Activated naive CD4-positive, alpha-beta T cell treated with anti-CD3 and anti-CD28 coated beads, Interleukin-2, amount 50 U/mL, for 72 hours (primary cell): ENCODE measurements at regions not wholly inside any gene's neighbourhood (a gene's known extent, or its start where the extent isn't known, plus 50 kb on each side); places are given as distances from the start of the nearest gene placed in this dataset.
A peak's percentile ranks its signal among the peaks of the same experiment; 100 is the strongest.

ENCODE experiments used
- ATAC-seq, 2 donors: fragments of 150-1000 bp; cut with Tn5 transposase; 2 replicates each; pipeline ENCODE4 v1.10.0; 2021; ENCODE audit warnings: mild to moderate bottlenecking in 2 of 2, moderate library complexity in 2 of 2
- DNase-seq, 2 donors: peaks; one replicate each; pipeline ENCODE4 v3.0.0; 2021 to 2022; ENCODE audit warnings: low spot score in 2 of 2
- H3K27ac Mint-ChIP-seq, 2 donors: one replicate each; pipeline ENCODE4 v1.8.0; 2022; ENCODE audit warnings: mild to moderate bottlenecking in 2 of 2, mixed read lengths in 2 of 2
- H3K36me3 Mint-ChIP-seq, 2 donors: one replicate each; pipeline ENCODE4 v1.8.0; 2022; ENCODE audit warnings: mixed read lengths in 2 of 2
- H3K9me3 Mint-ChIP-seq, 2 donors: one replicate each; pipeline ENCODE4 v1.8.0; 2022; ENCODE audit warnings: mixed read lengths in 2 of 2

DNA sequence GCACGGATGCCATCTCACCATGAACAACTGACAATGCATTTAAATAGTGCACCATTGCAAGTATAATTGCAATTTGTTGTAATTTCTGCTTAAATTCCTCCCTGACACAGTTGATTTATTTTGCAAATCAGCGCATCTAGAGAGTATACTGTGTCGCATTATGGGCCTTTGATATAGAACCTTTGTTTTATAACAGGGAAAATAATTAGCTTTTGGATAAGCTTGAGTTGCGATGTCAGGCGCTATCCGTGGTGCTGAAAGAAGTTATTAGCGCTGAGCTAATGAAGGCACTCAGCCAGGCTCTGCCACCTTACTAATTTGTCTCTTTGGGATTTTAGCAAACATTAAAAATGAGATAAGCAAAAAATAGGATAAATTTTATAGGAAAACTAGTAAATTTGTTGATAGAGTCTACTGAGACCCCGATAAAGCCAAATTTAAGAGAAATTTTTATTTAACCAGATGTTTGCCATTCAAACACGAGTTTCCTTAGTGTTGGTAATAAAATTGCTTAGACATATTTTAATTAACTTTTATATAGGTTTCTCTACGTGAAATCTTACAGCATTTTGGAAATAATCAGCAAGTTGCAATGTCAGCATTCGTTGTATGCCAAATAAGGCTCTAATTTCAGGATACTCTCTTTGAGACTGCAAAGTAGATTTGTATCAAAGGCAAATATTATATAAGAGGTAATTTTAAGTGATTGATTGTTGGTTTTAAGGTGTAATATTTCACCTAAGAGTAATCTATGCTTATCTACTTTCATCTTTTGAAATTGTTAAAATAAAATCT lies 355.5 kb downstream of the TLR4 start:
- Mint-ChIP-seq H3K9me3 (peaks cover 12 to 16% of the 10 kb centered on the region in 2 donors), H3K27ac (no peak overlapping the region), H3K36me3 (peaks cover 0 to 5% of the 10 kb centered on the region in 2 donors)
- DNase-seq (peak in 1 of 2 donors; percentile 2), ATAC-seq (no peak)

DNA sequence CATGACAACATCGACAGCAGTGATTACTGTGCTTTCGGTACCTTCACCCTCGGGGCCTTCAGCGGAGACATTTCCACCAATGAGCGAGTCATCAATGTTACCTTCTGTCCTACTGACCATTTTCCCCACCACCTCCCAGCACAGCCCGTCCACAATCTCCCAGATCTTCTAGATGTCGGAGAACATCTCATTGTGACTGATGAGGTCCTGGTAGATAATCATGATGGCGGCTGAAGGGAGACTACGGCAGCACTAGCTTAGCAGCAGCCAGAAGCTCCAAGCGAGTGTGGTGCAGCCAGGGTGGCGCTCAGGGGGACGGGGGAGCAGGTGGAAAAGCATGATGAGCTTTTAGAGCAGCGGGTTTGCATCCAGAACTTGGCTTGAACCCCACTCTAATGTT lies 379.0 kb downstream of the TLR4 start:
- Mint-ChIP-seq H3K36me3 (no peaks in the 10 kb centered on the region), H3K9me3 (no peaks in the 10 kb centered on the region), H3K27ac (no peak overlapping the region)
- ATAC-seq, result no peak
- DNase-seq, result no peak

DNA sequence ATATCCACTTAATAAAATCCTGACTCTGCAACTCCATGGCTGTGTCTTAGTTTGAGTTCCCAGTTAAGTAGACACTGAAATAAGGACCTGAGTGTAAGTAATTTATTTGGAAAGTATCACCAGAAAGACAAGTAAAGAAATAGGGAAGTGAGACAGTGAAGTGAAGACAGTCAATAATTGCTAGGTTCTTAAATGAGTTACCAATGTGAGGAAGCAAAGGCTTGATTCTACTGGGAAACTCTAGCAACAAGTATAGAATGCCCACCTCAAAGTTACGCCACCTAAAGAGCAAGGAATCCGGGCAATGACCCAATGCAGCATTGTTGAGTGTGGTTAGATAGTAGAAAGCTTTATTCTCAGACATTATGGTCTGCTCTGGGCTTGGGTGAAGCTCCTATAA lies 383.9 kb downstream of the TLR4 start:
- Mint-ChIP-seq H3K27ac (no peak overlapping the region), H3K36me3 (no peaks in the 10 kb centered on the region), H3K9me3 (no peaks in the 10 kb centered on the region)
- no peak for ATAC-seq
- no peak for DNase-seq

- H3K36me3 Mint-ChIP-seq, result no peaks in the 10 kb centered on the region
- no peak overlapping the region for H3K27ac Mint-ChIP-seq
- no peaks in the 10 kb centered on the region for H3K9me3 Mint-ChIP-seq
- DNase-seq (no peak), ATAC-seq (no peak)
These were observed 387.0 kb downstream of the TLR4 start for GRCh38 chr9:118091226-118091625.

DNA sequence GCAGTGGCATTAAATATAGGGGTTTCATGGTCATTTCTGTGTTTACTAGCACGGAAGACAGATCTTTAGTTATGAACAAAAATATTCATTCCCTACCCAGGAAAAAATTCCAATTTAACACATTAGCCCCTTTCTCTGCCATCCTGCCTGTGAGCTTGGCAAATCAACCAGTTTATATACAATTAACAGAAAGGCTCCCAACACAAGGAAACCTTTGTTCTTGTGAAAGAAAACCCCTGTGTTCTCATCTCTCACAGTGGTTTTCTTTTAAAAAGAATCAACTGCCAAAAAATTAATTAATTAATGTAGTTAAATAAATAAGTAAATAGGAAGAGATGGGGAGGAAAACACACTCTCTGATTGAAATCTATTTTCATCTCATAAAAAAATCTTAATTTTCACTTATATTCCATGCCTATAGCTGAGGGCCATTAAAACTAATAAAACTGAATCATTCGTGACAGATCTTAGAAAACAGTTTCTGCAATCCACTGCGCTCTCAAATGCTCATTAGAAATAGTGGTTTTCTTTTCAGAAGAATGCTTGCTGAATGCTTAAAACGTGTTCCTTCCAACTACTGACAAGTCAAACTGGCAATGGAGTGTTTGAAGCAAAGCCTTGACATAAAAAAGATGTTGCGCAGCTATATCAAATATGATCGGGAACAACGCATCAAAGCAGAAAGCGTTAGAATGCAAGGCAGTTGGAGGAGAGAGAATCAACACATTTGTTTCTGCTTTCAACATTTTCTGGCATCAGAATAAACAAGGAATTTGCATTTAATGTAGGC lies 387.7 kb downstream of the TLR4 start:
- DNase-seq (no peak), ATAC-seq (no peak)
- Mint-ChIP-seq H3K36me3 (no peaks in the 10 kb centered on the region), H3K9me3 (no peaks in the 10 kb centered on the region), H3K27ac (no peak overlapping the region)

- DNase-seq (no peak), ATAC-seq (no peak)
- no peak overlapping the region for H3K27ac Mint-ChIP-seq
- H3K9me3 Mint-ChIP-seq, result peaks cover 0 to under 1% of the 10 kb centered on the region in 2 donors
- H3K36me3 Mint-ChIP-seq, result no peaks in the 10 kb centered on the region
These were observed 390.2 kb downstream of the TLR4 start for GRCh38 chr9:118094387-118094786.

- ATAC-seq (no peak), DNase-seq (no peak)
- Mint-ChIP-seq H3K36me3 (peaks cover 0 to 4% of the 10 kb centered on the region in 2 donors), H3K9me3 (peaks cover 0 to 13% of the 10 kb centered on the region in 2 donors), H3K27ac (no peak overlapping the region)
These were observed 396.6 kb downstream of the TLR4 start for GRCh38 chr9:118100529-118101419.

DNA sequence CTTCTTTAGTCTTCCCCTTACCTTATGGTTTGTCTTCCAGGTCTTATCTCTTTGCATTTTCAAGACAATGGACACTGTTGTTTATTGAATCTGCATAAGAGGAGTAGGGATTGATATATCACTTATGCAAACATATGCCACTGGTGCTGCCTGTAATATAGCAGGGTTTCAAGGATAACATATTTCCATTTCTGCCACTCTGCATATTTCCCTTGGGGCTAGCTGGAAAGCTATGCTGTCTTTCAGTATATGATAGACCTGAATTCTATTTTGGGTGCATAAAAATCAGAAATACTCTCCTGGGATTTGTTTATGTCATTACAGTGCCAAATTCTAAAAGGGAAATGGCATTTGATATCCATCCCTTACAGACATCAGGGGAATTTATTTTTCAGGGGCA lies 400.2 kb downstream of the TLR4 start:
- H3K9me3 Mint-ChIP-seq, result peaks cover 4 to 22% of the 10 kb centered on the region in 2 donors
- peaks cover 0 to 4% of the 10 kb centered on the region in 2 donors for H3K36me3 Mint-ChIP-seq
- no peak for ATAC-seq
- H3K27ac Mint-ChIP-seq, result no peak overlapping the region
- DNase-seq, result no peak

DNA sequence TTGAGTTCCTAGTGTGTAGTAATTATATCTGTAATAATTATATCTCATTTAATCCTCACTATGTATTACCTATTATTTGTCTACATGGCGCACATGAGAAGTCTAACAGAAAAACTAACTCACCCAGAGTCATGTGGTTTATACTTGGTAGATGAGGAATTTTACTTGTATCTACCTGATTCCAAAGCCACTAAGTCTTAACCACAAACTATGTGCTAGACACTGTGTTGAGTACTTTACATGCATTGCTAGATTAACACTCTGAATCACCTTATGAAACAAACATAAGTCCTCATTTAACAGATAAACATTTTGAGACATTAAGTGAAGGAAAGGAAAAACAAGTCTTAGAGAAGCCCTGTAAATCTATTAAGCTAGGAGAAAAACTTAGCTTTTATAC lies 404.8 kb downstream of the TLR4 start:
- Mint-ChIP-seq H3K9me3 (peaks cover 4 to 15% of the 10 kb centered on the region in 2 donors), H3K36me3 (peaks cover 0 to 4% of the 10 kb centered on the region in 2 donors), H3K27ac (no peak overlapping the region)
- DNase-seq, result no peak
- ATAC-seq, result no peak

- no peak overlapping the region for H3K27ac Mint-ChIP-seq
- ATAC-seq (no peak), DNase-seq (no peak)
- peaks cover 4 to 15% of the 10 kb centered on the region in 2 donors for H3K9me3 Mint-ChIP-seq
- peaks cover 0 to 4% of the 10 kb centered on the region in 2 donors for H3K36me3 Mint-ChIP-seq
These were observed 405.3 kb downstream of the TLR4 start for GRCh38 chr9:118109542-118109941.

GRCh38 chr9:118121361-118121760 lies 417.2 kb downstream of the TLR4 start:
- Mint-ChIP-seq H3K9me3 (peaks cover 5% of the 10 kb centered on the region in 2 donors), H3K36me3 (no peaks in the 10 kb centered on the region), H3K27ac (no peak overlapping the region)
- no peak for ATAC-seq
- no peak for DNase-seq

DNA sequence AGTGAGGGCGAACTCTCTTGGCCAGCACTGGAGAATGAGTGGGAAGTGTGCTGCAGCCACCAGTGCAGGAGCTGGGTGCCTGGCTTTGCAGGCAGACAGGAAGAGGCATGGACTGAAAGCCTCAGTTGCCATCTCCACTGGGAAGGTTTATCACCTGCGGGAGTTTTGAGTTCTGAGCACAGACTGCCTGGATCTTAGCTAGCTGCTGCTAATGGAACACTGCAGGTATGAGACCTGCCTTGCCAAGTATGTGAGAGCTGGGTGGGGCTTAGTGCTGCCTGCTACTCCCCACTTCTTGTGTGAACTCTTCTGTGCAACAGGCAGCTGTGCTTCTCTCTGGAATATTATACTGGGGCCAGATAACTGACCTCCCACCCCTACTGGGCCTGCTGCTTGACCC lies 424.1 kb downstream of the TLR4 start:
- Mint-ChIP-seq H3K36me3 (no peaks in the 10 kb centered on the region), H3K9me3 (peaks cover 11 to 12% of the 10 kb centered on the region in 2 donors), H3K27ac (no peak overlapping the region)
- DNase-seq (no peak), ATAC-seq (no peak)

DNA sequence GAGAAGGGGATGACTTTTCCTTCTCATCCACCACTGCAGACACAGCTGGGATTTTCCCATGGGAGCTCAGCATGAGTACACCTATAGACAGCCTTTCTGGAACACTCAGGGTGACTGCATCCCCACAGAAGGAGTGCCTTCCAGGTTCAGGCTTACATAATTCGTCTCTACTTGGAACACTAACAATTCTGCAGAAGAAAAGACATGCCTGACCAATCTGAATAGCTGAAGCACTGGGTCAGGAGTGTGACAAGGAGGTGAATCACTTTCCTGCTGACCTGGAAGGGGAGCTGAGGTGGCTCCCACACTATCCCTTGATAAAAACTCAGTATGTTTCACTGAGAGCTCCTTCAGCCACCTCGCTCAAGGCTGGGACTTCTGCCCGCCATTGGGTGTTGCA lies 425.3 kb downstream of the TLR4 start:
- H3K9me3 Mint-ChIP-seq, result peaks cover 16% of the 10 kb centered on the region in 2 donors
- no peak overlapping the region for H3K27ac Mint-ChIP-seq
- H3K36me3 Mint-ChIP-seq, result no peaks in the 10 kb centered on the region
- DNase-seq (no peak), ATAC-seq (no peak)

DNA sequence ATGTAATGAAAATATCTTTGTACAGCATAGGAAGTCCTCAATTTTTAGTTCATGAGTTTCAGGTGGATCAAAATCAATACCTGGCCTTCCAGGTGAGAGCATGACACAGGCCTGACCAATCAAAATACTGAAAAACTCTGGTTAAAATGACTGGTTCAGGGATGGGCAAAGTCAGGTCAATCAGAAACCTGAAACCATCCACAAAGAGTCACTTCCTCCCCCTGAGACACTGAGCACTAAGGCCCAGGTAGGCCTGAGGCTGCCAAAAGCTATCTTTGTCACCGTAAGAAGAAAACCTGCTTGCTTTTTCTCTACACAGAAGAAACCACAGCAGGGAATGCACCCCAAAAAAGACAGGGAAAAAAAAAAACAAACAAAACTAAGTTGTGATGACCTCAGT lies 444.8 kb downstream of the TLR4 start:
- DNase-seq, result no peak
- no peak overlapping the region for H3K27ac Mint-ChIP-seq
- no peak for ATAC-seq
- H3K9me3 Mint-ChIP-seq, result peaks cover 0 to 13% of the 10 kb centered on the region in 2 donors
- no peaks in the 10 kb centered on the region for H3K36me3 Mint-ChIP-seq

GRCh38 chr9:118156846-118157245 lies 452.6 kb downstream of the TLR4 start:
- no peak overlapping the region for H3K27ac Mint-ChIP-seq
- H3K36me3 Mint-ChIP-seq, result no peaks in the 10 kb centered on the region
- peaks cover 10 to 12% of the 10 kb centered on the region in 2 donors for H3K9me3 Mint-ChIP-seq
- DNase-seq (no peak), ATAC-seq (no peak)

DNA sequence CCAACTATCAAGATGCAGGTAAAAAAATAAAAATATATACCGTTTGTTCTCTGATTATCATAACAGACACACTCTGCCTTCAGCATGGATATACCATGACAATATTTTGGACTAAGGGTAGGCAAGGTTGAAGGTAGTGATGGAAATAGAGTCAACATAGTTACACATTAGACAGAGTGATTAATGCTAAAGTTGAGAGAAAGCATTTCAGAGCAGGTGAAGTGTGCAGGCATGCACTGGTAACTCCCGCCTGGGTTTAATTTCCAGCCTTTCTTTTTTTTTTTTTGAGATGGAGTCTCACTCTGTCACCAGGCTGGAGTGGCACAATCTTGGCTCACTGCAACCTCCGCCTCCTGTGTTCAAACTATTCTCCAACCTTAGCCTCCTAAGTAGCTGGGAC lies 458.5 kb downstream of the TLR4 start:
- Mint-ChIP-seq H3K9me3 (peaks cover 9 to 15% of the 10 kb centered on the region in 2 donors), H3K36me3 (peaks cover 0 to 5% of the 10 kb centered on the region in 2 donors), H3K27ac (no peak overlapping the region)
- ATAC-seq (no peak), DNase-seq (no peak)

GRCh38 chr9:118163751-118164150 lies 459.5 kb downstream of the TLR4 start:
- Mint-ChIP-seq H3K36me3 (peaks cover 0 to 5% of the 10 kb centered on the region in 2 donors), H3K9me3 (peaks cover 9 to 15% of the 10 kb centered on the region in 2 donors), H3K27ac (no peak overlapping the region)
- DNase-seq (no peak), ATAC-seq (no peak)
